Testis (tissue), 2 donors: ENCODE measurements at regions not wholly inside any gene's neighbourhood (a gene's known extent, or its start where the extent isn't known, plus 50 kb on each side); places are given as distances from the start of the nearest gene placed in this dataset.
"Not testable (repeated sequence)": the region's sequence is repeated elsewhere in the genome, so short reads cannot be mapped to it uniquely, and the experiment has no call there.

Experiments used
- CTCF ChIP-seq, 3 experiments: fragments of 450-650 bp in 2 of 3; fragments of 200-600 bp in 1 of 3; sonication (generic) in 1 of 3; IDR thresholded peaks; one replicate each; pipeline ENCODE4 v1.5.1; 2016 to 2019; ENCODE audit warnings: antibody characterized with exemption in 3 of 3, mild to moderate bottlenecking in 2 of 3, moderate library complexity in 1 of 3
- POLR2A ChIP-seq: fragments of 450-650 bp; IDR thresholded peaks from one replicate; pipeline ENCODE4 v1.6.1; 2017; ENCODE audit warnings: antibody characterized with exemption, mild to moderate bottlenecking, moderate library complexity

- not testable (repeated sequence) for TF ChIP-seq POLR2A; CTCF (IDR thresholded peaks at IDR 0.05)
These were observed 1136.4 kb downstream of the RPIA start for GRCh38 chr2:89827829-89828228.
